ENCODE measurements at regions not wholly inside any gene's neighbourhood (a gene's known extent, or its start where the extent isn't known, plus 50 kb on each side); places are given as distances from the start of the nearest gene placed in this dataset.
"Not testable (repeated sequence)": the region's sequence is repeated elsewhere in the genome, so short reads cannot be mapped to it uniquely, and the experiment has no call there.

DNA sequence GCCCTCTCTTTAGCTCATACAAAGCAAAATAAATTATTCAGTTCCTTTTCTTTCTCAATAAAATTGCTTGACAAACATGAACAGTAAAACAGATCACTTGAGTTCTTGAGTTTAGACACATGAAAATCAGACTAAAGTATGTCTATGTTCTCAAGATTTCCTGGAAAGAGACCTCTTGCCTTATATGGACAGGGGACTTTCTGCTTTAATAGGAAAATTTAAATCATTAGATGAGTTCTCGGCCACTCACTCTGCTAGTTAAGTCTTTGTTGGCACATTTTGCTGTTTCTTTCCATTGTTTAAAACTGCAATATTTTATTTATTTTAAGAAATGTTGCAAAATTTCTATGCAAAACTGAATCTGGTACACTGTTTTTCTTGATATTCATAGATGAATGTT is 207.8 kb downstream of the RND3 start:
- Mint-ChIP-seq H3K27ac (no peak overlapping the region), H3K27me3 (no peaks in the 10 kb centered on the region), H3K9me3 (peaks cover 18% of the 10 kb centered on the region)

DNA sequence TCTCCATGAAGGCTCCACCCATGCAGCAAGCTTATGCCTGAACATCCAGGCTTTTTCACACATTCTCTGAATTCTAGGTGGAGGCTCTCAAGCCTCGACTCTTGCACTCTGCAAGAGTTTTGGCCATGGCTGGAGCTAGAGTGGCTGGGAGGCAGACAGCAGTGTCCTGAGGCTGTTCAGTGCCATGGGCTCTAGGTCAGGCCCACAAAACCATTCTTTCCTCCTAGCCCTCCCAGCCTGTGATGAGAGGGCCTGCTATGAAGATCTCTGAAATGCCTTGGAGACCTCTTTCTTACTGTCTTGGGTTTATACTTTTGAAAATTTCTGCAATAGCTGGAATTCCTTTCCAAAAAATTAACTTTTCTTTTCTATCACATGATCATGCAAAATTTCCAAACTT is 210.7 kb downstream of the RND3 start:
- H3K36me3 Mint-ChIP-seq = no peaks in the 10 kb centered on the region
- CTCF ChIA-PET = no interaction called here
- H3K27ac Mint-ChIP-seq = no peak overlapping the region

More for the DNA sequence above, 207.8 kb downstream of the RND3 start:
- DNase-seq = no peak
- H3K4me3 Mint-ChIP-seq = no peak overlapping the region
- CTCF ChIA-PET = no interaction called here
- no peaks in the 10 kb centered on the region for H3K4me1 Mint-ChIP-seq
- no peaks in the 10 kb centered on the region for H3K36me3 Mint-ChIP-seq

DNA sequence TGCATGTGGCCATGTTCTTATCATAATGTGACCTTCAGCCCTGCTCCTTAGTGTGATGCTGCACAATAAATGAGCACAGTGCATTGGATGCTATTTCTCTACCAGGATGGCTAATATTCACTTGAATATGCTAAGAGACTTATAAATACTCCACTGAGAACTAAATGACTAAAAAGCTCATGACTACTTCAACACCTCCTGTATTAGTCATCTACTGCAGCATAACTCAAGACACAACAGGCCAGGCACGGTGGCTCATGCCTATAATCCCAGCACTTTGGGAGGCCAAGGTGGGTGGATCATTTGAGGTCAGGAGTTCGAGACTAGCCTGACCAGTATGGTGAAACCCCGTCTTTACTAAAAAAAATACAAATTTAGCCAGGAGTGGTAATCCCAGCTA is 213.4 kb downstream of the RND3 start:
- CTCF ChIA-PET = no interaction called here
- peaks cover 14% of the 10 kb centered on the region for H3K9me3 Mint-ChIP-seq
- no peaks in the 10 kb centered on the region for H3K36me3 Mint-ChIP-seq
- H3K4me3 Mint-ChIP-seq = no peak overlapping the region
- no peaks in the 10 kb centered on the region for H3K27me3 Mint-ChIP-seq
- H3K4me1 Mint-ChIP-seq = no peaks in the 10 kb centered on the region
- H3K27ac Mint-ChIP-seq = no peak overlapping the region
- no peak for DNase-seq

More for the DNA sequence above, 210.7 kb downstream of the RND3 start:
- Mint-ChIP-seq H3K27me3 (no peaks in the 10 kb centered on the region), H3K9me3 (peaks cover 18% of the 10 kb centered on the region), H3K4me1 (no peaks in the 10 kb centered on the region), H3K4me3 (no peak overlapping the region)
- no peak for DNase-seq

- Mint-ChIP-seq H3K27ac (no peak overlapping the region), H3K36me3 (no peaks in the 10 kb centered on the region), H3K4me1 (no peaks in the 10 kb centered on the region), H3K27me3 (no peaks in the 10 kb centered on the region), H3K9me3 (peaks cover 5% of the 10 kb centered on the region), H3K4me3 (no peak overlapping the region)
- DNase-seq = no peak
- CTCF ChIA-PET = no interaction called here
Measured at GRCh38 chr2:150271952-150272802, 215.3 kb downstream of the RND3 start.

DNA sequence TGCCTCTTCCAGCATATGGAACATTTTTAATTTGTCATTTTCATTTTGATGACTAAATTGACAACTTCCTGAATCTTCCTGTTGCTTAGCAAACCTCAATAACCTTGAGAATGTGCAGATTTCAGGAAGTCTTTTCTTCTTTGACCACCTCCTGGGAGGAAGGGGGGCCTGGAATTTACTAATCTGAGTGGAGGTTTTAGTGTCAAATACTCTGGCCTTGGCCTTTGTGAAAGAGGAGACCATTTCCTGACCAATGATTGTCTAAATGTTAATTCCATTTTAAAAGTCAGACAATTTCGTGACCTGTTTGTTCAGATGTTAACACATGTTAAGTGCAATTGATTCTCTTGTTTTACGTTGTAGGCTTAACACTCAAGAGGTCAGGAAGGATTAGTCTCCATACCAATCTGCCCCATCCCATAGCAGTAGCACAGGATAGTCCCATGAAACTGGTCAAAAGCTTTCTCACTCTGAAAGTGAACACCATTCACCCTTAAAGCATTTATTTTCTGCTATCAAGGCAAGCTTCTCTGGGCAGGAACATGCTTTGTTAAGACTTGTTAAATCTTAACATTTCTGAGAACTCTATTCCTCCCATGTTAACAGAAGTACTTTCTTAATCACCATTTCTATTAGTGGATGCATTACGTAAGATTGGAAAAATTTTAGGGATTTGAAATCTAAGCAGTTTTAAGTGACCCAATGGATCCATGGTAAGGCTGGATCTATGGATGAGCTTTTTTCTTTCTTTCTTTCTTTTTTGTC is 219.6 kb downstream of the RND3 start:
- Mint-ChIP-seq H3K4me3 (no peak overlapping the region), H3K27me3 (no peaks in the 10 kb centered on the region), H3K9me3 (no peaks in the 10 kb centered on the region), H3K36me3 (no peaks in the 10 kb centered on the region), H3K4me1 (no peaks in the 10 kb centered on the region), H3K27ac (no peak overlapping the region)
- CTCF ChIA-PET = no interaction called here
- no peak for DNase-seq

DNA sequence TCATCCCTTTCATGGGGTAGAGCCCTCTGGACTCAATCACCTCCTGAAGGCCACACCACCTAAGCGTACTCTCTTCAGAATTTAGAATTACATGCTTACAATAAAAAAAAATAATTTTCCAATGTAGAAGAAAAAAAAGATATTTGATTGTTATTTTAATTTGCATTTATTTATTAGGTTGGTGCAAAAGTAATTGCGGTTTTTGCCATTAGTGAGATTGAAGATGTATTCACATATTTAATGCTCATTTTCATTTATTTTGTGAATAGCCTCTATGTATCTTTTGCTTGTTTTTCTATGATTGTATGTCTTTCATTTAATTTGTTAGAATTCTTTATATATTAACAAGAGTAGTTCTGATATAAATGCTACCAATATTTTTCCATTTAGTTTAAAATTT is 220.5 kb downstream of the RND3 start:
- CTCF ChIA-PET = no interaction called here
- no peak for DNase-seq
- H3K27me3 Mint-ChIP-seq = no peaks in the 10 kb centered on the region
- no peak overlapping the region for H3K4me3 Mint-ChIP-seq
- no peak overlapping the region for H3K27ac Mint-ChIP-seq
- no peaks in the 10 kb centered on the region for H3K4me1 Mint-ChIP-seq
- no peaks in the 10 kb centered on the region for H3K9me3 Mint-ChIP-seq
- H3K36me3 Mint-ChIP-seq = no peaks in the 10 kb centered on the region

DNA sequence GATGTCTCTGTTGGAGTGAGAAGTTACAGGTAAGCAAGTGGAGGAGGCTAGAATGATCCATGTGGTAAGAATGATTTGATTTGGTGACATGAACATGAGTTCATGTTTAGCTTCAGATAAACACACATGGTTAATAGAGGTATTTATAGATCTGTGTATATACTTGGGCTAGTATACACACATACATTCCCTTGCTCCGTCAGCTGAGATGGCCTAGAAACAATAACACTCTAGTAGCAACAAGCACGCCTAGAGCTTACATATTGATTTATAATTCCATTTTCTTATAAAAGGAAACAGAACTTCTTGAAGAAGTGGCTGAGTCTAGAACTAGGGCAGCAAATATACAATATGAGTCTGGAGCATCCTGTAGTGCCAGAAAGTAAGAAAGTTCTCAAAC is 223.0 kb downstream of the RND3 start:
- Mint-ChIP-seq H3K36me3 (no peaks in the 10 kb centered on the region), H3K4me1 (no peaks in the 10 kb centered on the region), H3K27me3 (no peaks in the 10 kb centered on the region), H3K4me3 (no peak overlapping the region), H3K9me3 (no peaks in the 10 kb centered on the region), H3K27ac (no peak overlapping the region)
- DNase-seq = no peak
- CTCF ChIA-PET = no interaction called here

DNA sequence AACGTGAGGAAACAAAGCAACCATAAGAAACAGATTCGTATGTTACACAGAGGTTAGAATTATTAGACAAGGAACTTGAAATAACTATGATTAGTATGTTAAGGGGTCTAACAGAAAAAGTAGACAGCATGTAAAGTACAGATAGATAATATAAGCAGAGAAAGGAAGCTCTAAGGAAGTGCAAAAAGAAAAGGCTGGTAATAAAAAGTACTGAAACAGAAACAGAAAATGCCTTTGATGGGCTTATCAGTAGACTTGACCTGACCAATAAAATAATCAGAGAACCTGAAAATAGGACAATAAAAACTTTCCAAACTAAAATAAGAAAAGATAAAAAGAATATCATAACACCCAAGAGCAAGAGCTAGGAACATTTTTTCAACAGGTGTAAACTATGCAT is 225.8 kb downstream of the RND3 start:
- no peaks in the 10 kb centered on the region for H3K4me1 Mint-ChIP-seq
- no peaks in the 10 kb centered on the region for H3K9me3 Mint-ChIP-seq
- CTCF ChIA-PET = no interaction called here
- no peaks in the 10 kb centered on the region for H3K27me3 Mint-ChIP-seq
- no peak overlapping the region for H3K4me3 Mint-ChIP-seq
- no peak for DNase-seq
- no peaks in the 10 kb centered on the region for H3K36me3 Mint-ChIP-seq
- no peak overlapping the region for H3K27ac Mint-ChIP-seq

DNA sequence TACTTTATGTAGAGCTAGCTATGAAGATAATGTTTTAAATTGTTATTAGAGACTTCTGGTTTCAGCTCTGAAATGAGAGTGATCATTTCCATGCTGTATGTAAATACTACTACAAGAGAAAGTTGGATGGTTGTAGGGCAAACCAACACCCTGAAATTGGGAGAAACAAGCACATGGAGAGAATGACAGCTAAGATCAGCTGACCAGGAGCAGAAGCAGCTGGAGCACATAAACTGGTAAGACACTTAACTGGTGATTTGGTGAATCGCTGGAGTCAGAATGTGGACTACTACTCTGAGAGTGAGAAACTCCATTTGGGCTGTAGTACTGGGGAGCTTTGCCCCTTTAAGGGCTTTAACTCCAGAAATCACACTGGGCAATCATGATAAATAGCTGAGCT is 226.8 kb downstream of the RND3 start:
- CTCF ChIA-PET = no interaction called here
- DNase-seq = no peak

DNA sequence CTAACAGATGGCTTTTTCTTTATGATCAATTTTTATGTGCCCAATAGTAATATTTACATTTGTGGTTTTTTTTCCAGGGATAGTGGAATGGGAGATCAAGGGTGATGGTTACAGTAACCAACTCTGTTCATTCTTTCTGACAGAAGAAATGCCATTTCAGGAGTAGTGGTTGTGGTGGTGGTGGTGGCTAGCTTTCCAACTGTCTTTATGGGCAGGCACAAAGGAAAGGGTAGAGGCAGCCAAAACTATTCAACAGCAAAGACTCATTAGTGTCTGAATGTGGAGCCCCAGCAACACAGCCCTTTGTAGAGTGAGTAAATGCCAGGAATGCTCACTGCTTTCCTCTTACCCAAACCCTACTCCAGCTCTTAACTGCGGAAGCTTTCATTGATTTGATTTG is 227.7 kb downstream of the RND3 start:
- CTCF ChIA-PET = no interaction called here
- no peaks in the 10 kb centered on the region for H3K4me1 Mint-ChIP-seq
- no peaks in the 10 kb centered on the region for H3K9me3 Mint-ChIP-seq
- DNase-seq = no peak
- no peak overlapping the region for H3K27ac Mint-ChIP-seq
- H3K4me3 Mint-ChIP-seq = no peak overlapping the region
- no peaks in the 10 kb centered on the region for H3K36me3 Mint-ChIP-seq
- no peaks in the 10 kb centered on the region for H3K27me3 Mint-ChIP-seq

More for the DNA sequence above, 226.8 kb downstream of the RND3 start:
- H3K4me3 Mint-ChIP-seq = no peak overlapping the region
- no peaks in the 10 kb centered on the region for H3K27me3 Mint-ChIP-seq
- no peaks in the 10 kb centered on the region for H3K4me1 Mint-ChIP-seq
- H3K36me3 Mint-ChIP-seq = no peaks in the 10 kb centered on the region
- no peaks in the 10 kb centered on the region for H3K9me3 Mint-ChIP-seq
- no peak overlapping the region for H3K27ac Mint-ChIP-seq

DNA sequence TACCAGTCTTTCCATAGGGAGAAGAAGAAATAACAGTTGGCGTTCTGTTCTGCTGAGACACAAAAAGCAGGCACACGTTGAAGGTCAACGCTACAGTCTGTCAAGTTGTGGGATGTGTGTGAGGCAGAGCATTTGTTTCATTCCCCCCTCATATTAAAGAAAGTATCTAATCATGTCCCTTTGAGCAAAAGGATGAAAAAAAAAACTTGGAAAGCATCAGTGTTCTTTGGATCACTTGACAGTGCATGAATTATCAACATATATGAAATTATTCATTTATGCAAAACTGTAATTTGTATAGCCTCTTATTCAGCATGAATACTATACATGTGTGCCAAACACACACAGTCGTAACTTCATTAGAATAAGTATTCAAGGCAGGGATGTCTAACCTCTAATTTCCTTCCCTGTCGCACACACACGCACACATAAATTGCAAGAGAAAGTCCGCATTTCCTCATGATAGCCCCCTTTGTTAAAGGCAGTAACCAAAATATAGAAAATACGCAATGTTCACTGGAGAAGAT is 228.6 kb downstream of the RND3 start:
- no peak for DNase-seq
- Mint-ChIP-seq H3K4me3 (no peak overlapping the region), H3K4me1 (no peaks in the 10 kb centered on the region), H3K27ac (no peak overlapping the region), H3K36me3 (no peaks in the 10 kb centered on the region), H3K27me3 (no peaks in the 10 kb centered on the region), H3K9me3 (no peaks in the 10 kb centered on the region)
- CTCF ChIA-PET = no interaction called here

GRCh38 chr2:150256736-150257135 is 230.7 kb downstream of the RND3 start:
- no peak overlapping the region for H3K27ac Mint-ChIP-seq
- no peaks in the 10 kb centered on the region for H3K27me3 Mint-ChIP-seq
- no peaks in the 10 kb centered on the region for H3K36me3 Mint-ChIP-seq
- DNase-seq = no peak
- H3K4me1 Mint-ChIP-seq = no peaks in the 10 kb centered on the region
- H3K9me3 Mint-ChIP-seq = no peaks in the 10 kb centered on the region
- H3K4me3 Mint-ChIP-seq = no peak overlapping the region
- CTCF ChIA-PET = no interaction called here

DNA sequence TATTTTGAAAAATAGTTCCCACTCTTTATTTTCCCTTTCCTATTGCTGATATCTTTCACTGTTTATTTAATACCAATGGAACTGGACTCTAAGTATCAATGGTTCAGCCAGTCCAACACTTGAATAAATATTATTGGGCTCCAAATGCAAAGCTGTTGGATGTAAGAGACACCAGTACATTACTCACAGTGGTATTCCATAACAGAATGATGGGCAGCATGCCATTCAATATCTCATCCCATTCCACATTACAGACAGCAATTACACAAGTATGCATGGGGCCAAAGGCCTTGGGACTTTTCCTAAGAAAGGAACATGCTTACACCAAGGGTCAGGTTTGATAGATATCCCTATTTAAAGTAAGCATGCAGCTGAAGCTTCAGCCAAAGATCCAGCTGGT is 231.9 kb downstream of the RND3 start:
- no peak overlapping the region for H3K27ac Mint-ChIP-seq
- CTCF ChIA-PET = no interaction called here
- DNase-seq = no peak
- H3K27me3 Mint-ChIP-seq = no peaks in the 10 kb centered on the region
- no peaks in the 10 kb centered on the region for H3K36me3 Mint-ChIP-seq
- H3K4me3 Mint-ChIP-seq = no peak overlapping the region
- no peaks in the 10 kb centered on the region for H3K9me3 Mint-ChIP-seq
- no peaks in the 10 kb centered on the region for H3K4me1 Mint-ChIP-seq

GRCh38 chr2:150249735-150250134 is 237.7 kb downstream of the RND3 start:
- H3K27ac Mint-ChIP-seq, DNase-seq, H3K27me3 Mint-ChIP-seq, H3K4me3 Mint-ChIP-seq, H3K36me3 Mint-ChIP-seq, H3K4me1 Mint-ChIP-seq, CTCF ChIA-PET, H3K9me3 Mint-ChIP-seq: not testable (repeated sequence)

GRCh38 chr2:150247481-150247880 is 240.0 kb downstream of the RND3 start:
- H3K27ac Mint-ChIP-seq = no peak overlapping the region
- no peak for DNase-seq
- no peak overlapping the region for H3K4me3 Mint-ChIP-seq
- no peaks in the 10 kb centered on the region for H3K9me3 Mint-ChIP-seq
- H3K27me3 Mint-ChIP-seq = no peaks in the 10 kb centered on the region
- H3K4me1 Mint-ChIP-seq = no peaks in the 10 kb centered on the region
- CTCF ChIA-PET = no interaction called here
- H3K36me3 Mint-ChIP-seq = no peaks in the 10 kb centered on the region

Measured in activated naive CD4-positive, alpha-beta T cell treated with anti-CD3 and anti-CD28 coated beads, Interleukin-2, amount 10 ng/mL, durations not matched to agents 7 days and 5 days (primary cell).